Esophagus (tissue), 2 donors: ENCODE measurements at regions not wholly inside any gene's neighbourhood (a gene's known extent, or its start where the extent isn't known, plus 50 kb on each side); places are given as distances from the start of the nearest gene placed in this dataset.
A peak's percentile ranks its signal among the peaks of the same experiment; 100 is the strongest.

Experiments
- H3K27ac ChIP-seq, 2 donors: one replicate each; pipeline ENCODE4 v1.5.1; 2013; ENCODE audit warnings: low read depth in 2 of 2, mild to moderate bottlenecking in 2 of 2, inconsistent platforms in 1 of 2, low read length in 1 of 2, moderate library complexity in 1 of 2
- H3K27me3 ChIP-seq, 2 donors: one replicate each; pipeline ENCODE4 v1.6.1; 2013; ENCODE audit warnings: low read length in 2 of 2, control low read depth in 1 of 2, mild to moderate bottlenecking in 1 of 2; ENCODE audit not compliant: insufficient read depth in 2 of 2, control insufficient read depth in 1 of 2
- H3K36me3 ChIP-seq, 2 donors: one replicate each; pipeline ENCODE4 v1.6.1; 2013; ENCODE audit warnings: low read length in 1 of 2; ENCODE audit not compliant: control insufficient read depth in 2 of 2, insufficient read depth in 2 of 2
- H3K4me1 ChIP-seq, 2 donors: one replicate each; pipeline ENCODE4 v1.6.1; 2013; ENCODE audit warnings: low read length in 1 of 2; ENCODE audit not compliant: control insufficient read depth in 2 of 2, insufficient read depth in 2 of 2
- H3K4me3 ChIP-seq, 2 donors: one replicate each; pipeline ENCODE4 v1.5.1; 2013; ENCODE audit warnings: low read length in 2 of 2, mild to moderate bottlenecking in 2 of 2, low read depth in 1 of 2, moderate library complexity in 1 of 2
- H3K9me3 ChIP-seq, 2 donors: one replicate each; pipeline ENCODE4 v1.6.1; 2013; ENCODE audit warnings: mild to moderate bottlenecking in 2 of 2, low read depth in 1 of 2, low read length in 1 of 2, moderate library complexity in 1 of 2; ENCODE audit not compliant: control insufficient read depth in 2 of 2, insufficient read depth in 1 of 2
- WGBS, 2 donors: extraction: QIAGEN DNeasy Blood & Tissue Kit; methylation state at CpG; one replicate each; pipeline ENCODE4 v1.1.7; 2013; 5-methylcytosine and 5-hydroxymethylcytosine counted together
- donor health status: healthy with polysubstance abuse.
- donor health status: Bipolar disorder and iron deficiency.

DNA sequence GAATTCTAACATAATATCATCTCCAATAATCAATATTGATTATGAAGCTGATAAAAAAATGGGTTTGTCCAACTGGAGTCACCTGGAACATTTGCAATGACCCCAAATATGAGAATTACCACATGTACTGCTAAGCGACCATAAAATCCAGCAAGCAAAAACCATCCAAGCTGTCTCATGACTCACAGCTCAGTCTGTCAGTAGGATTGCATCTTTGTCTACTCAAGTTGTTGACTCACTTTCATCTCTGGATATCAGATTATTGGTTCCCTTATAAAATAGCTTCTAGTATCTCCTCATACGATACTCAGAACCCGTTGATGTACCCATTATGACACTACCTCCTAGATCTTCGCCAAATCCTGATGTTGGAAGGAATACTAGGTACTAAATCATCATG, 209.8 kb upstream of the ATP11B start:
- Histone ChIP-seq H3K4me1 (no peaks in the 10 kb centered on the region), H3K9me3 (peaks cover 0 to 2% of the 10 kb centered on the region in 2 donors), H3K27me3 (no peaks in the 10 kb centered on the region), H3K36me3 (no peaks in the 10 kb centered on the region), H3K4me3 (no peak overlapping the region), H3K27ac (no peak overlapping the region)
- 76 to 82% methylated on average over 4 of the region's 4 CpGs for WGBS, 2 donors

DNA sequence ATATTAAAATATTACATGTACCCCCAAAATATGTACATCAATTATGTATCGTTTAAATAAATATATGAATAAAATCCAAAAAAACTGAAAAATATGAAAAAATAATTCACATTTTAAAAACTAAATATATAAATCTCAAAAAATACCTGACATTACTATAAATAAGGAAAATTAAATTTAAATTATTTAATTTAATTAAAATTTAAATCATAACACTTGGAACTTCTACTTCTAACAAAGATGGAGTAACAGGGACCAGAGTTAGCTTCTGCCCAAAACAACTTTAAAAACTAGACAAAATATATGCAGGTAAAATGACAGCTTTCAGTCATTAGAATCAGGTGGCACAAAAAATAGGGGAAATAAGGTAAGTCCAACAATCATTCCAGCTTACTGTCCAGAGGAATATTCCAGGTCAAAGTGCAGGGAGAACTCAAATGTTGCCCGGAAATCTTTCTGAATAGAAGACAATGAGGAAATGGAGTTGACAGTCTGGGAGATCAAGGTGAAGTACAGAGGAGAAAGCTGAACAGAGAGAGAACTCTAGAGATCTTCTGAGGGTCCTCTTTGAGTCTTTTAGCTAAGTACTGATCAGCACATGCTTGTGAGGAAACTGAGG, 207.7 kb upstream of the ATP11B start:
- peaks cover 0 to 2% of the 10 kb centered on the region in 2 donors for H3K9me3 ChIP-seq
- H3K27me3 ChIP-seq = no peaks in the 10 kb centered on the region
- H3K4me3 ChIP-seq = no peak overlapping the region
- H3K36me3 ChIP-seq = no peaks in the 10 kb centered on the region
- no peak overlapping the region for H3K27ac ChIP-seq
- 75 to 85% methylated on average over 2 of the region's 2 CpGs for WGBS, 2 donors
- H3K4me1 ChIP-seq = no peaks in the 10 kb centered on the region

DNA sequence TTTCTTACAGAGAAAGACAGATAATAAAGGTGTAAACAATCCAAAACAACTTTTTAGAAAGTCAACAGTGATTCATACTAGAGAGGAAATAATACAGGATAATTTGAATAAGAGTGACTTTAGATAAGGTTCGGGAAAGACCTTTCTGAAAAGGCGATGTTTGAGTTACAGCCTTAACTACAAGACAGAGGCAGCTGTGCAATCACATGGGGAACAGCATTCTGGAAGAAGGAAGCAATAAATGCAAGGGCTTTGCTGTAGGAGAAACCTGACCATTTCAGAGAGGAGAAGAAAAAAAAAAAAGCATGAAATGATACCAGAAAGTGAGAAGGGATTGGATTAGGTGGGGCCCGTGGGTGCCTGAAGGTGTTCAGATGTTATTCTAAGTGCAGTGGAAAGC, 200.6 kb upstream of the ATP11B start:
- Histone ChIP-seq H3K27ac (no peak overlapping the region), H3K4me3 (no peak overlapping the region), H3K4me1 (peaks cover 0 to 3% of the 10 kb centered on the region in 2 donors), H3K9me3 (no peaks in the 10 kb centered on the region), H3K36me3 (no peaks in the 10 kb centered on the region), H3K27me3 (no peaks in the 10 kb centered on the region)
- 79 to 89% methylated on average over 3 of the region's 3 CpGs for WGBS, 2 donors

DNA sequence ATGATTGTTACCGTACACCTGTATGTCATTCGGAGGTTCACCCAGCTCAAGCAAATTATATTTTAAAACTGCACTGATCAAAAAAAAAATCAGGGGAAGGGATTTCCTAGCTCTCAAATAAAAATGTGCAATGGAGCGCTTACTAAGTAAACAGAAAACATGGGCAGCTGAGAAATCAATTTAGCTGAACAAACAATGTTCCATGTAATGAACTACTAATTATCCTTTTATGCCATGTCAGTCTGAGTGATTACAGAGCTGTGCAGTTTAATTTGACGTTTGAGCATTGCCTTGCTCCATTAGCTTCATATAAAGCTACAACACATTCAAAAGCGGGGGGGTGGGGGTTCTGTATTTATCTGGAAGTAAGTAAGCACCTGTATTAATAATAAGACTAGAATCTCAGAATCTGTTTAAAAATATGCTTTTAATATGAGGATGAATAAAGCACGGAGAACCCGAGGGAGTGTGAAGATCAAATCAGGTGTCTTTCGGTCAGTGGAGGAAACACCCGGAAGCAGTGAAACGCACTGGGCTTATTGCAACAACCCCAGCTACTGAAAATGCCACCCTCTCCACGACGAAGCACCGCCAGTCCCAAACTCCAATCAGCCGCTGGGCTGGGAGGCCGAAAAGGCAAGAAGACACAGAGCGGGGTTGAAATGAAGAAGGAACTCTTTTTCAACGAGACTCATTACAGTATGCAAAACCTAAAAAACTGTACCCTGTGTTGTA, 196.5 kb upstream of the ATP11B start:
- no peaks in the 10 kb centered on the region for H3K27me3 ChIP-seq
- H3K4me1 ChIP-seq = peaks cover 0 to 3% of the 10 kb centered on the region in 2 donors
- 71 to 76% methylated on average over 17 of the region's 17 CpGs for WGBS, 2 donors
- peak overlapping the region; percentile 50 to 77 for H3K27ac ChIP-seq
- H3K36me3 ChIP-seq = no peaks in the 10 kb centered on the region
- no peak overlapping the region for H3K4me3 ChIP-seq
- H3K9me3 ChIP-seq = no peaks in the 10 kb centered on the region

DNA sequence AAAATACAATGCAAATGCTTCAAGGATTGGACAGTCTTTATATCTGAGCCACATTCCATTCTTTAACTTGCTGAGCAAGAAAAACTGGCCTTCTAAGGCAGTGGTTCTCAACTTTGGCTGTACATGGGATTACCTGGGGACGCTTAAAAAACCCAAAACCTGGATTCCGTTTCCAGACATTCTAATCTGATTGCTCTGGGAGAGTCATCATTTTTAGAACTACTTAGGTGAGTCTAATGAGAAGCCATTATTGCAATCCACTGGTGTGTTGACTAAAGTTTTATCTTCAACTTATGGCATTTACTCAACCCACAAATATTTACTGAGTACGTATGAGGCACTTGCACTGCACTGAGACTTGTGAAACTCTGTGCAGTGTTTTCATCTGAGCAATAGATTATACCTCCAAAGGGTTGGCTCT, 195.7 kb upstream of the ATP11B start:
- no peaks in the 10 kb centered on the region for H3K27me3 ChIP-seq
- no peaks in the 10 kb centered on the region for H3K36me3 ChIP-seq
- H3K4me3 ChIP-seq = no peak overlapping the region
- peak overlapping the region; percentile 15 to 45 for H3K27ac ChIP-seq
- H3K9me3 ChIP-seq = no peaks in the 10 kb centered on the region
- WGBS, 2 donors = 47 to 49% methylated on average over 3 of the region's 3 CpGs
- peaks cover 0 to 3% of the 10 kb centered on the region in 2 donors for H3K4me1 ChIP-seq

DNA sequence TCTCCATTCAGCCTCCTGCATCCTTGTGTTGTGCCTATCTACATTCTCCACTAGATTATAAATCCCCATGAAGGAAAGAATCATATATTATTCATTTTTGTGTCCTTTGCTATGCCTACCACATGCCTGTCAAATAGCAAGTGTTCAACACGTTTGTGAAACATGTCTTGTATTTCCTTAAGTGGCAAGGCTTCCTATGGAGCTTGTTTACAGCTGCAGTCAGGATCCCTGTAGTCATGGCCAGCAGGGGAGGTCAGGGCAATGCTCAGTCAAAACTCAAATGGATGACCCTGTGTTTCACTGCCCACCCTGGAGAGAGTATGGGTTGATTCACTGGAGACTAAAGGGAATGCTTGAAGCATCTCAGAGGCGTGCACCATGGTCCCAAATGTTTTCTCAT, 191.7 kb upstream of the ATP11B start:
- Histone ChIP-seq H3K4me3 (no peak overlapping the region), H3K27ac (no peak overlapping the region), H3K4me1 (peaks cover 0 to 3% of the 10 kb centered on the region in 2 donors), H3K36me3 (no peaks in the 10 kb centered on the region), H3K27me3 (no peaks in the 10 kb centered on the region), H3K9me3 (no peaks in the 10 kb centered on the region)
- 62 to 68% methylated on average over 2 of the region's 2 CpGs for WGBS, 2 donors

DNA sequence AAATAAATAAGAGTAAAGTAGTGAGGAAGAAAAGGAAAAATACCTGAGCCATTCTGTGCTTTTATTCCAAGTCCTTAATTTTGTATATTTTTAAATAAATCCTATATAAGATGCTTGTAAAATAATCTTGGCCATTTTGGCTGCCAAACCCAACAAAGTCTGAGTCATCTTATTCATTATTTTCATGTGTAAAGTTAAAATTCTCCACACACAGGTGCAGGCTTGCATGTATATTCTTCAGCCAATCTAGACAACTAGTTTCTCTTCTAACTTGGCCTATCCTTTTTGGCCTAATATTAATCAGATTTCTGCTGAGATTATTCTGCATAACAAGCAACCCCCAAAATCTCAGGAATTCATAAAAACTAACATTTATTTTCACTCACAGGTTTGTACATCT, 189.8 kb upstream of the ATP11B start:
- Histone ChIP-seq H3K36me3 (no peaks in the 10 kb centered on the region), H3K9me3 (no peaks in the 10 kb centered on the region), H3K4me1 (no peaks in the 10 kb centered on the region), H3K27ac (peak overlapping the region; percentile 44 to 82), H3K4me3 (no peak overlapping the region), H3K27me3 (no peaks in the 10 kb centered on the region)

DNA sequence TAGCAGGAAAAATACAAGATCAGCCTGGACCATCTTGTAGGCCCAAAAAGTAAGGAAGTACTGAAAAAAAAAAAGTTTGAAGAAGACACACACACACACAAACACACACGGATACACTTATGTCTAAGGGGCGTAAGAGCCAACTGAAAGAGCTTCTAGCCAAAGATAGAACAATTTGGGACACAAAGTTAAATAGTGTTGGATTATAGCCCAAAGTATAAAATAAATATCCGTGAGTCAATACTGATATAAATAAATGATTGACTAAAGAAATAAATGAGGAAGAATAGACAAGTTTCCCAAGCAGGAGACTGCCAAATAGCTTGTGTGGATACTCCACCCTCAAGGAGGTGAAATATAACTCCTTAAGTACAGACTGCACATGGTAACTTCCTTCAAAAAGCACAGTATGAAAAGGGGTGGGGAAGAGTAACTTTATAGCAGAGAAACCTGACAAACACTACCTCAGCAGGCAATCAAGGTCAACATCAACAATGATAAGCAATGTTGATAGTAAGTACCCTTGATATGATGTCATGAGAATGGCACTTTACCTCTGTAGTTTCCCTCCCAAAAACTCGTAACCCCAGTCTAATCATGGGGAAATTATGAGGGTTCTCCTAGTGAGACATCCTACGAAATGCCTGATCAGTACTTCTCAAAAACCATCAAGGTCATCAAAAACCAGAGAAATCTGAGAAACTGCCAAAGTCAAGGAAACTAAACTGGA, 187.3 kb upstream of the ATP11B start:
- H3K27me3 ChIP-seq = no peaks in the 10 kb centered on the region
- WGBS, 2 donors = 54 to 56% methylated on average over 5 of the region's 5 CpGs
- H3K36me3 ChIP-seq = no peaks in the 10 kb centered on the region
- H3K4me1 ChIP-seq = no peaks in the 10 kb centered on the region
- no peak overlapping the region for H3K4me3 ChIP-seq
- H3K27ac ChIP-seq = peak overlapping the region in 1 of 2 donors; percentile 54
- H3K9me3 ChIP-seq = no peaks in the 10 kb centered on the region

DNA sequence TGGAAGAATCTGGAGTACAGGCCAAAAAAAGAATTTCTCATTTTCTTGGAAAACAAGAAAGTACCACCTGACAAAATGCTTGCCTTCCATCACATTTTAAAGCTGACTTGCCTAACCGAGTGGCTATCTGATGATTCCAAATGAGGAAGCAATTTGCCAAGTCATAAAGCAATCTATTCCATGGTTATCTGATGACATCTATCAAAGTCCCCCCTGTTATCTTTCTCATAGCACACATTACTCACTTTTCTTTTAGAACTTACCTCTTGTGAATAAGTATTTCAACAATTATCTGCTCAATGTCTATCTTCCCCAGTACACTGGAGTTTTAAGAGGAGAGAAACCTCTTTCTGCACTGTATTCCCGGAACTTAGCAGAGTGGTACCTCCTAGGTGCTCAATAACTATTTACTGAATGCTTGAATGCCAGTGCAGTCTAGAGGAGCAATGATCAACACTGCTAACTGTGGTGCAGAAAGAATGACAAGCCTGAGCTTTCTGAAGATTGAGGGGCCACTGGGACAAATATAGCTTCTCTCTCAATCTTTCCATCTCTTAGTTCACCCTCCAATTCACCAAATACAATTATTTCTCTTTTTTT, 186.3 kb upstream of the ATP11B start:
- H3K36me3 ChIP-seq = no peaks in the 10 kb centered on the region
- H3K4me1 ChIP-seq = no peaks in the 10 kb centered on the region
- no peak overlapping the region for H3K4me3 ChIP-seq
- no peaks in the 10 kb centered on the region for H3K27me3 ChIP-seq
- 62 to 79% methylated on average over 2 of the region's 2 CpGs for WGBS, 2 donors
- no peaks in the 10 kb centered on the region for H3K9me3 ChIP-seq
- no peak overlapping the region for H3K27ac ChIP-seq
